OCI-LY3 (cell line): ENCODE measurements at regions not wholly inside any gene's neighbourhood (a gene's known extent, or its start where the extent isn't known, plus 50 kb on each side); places are given as distances from the start of the nearest gene placed in this dataset.

Source experiments
- H2AFZ ChIP-seq: fragments of 200-600, 300-600 bp; shearing (Covaris generic); 2 replicates; pipeline ENCODE4 v1.6.0; 2014; ENCODE audit warnings: antibody characterized with exemption, low read depth, low read length
- H3K27ac ChIP-seq: fragments of 200-600, 300-600 bp; sonication (generic); 2 replicates; pipeline ENCODE4 v1.5.1; 2014; ENCODE audit warnings: mild to moderate bottlenecking, low read length, moderate library complexity, mixed read lengths
- H3K27me3 ChIP-seq: fragments of 200-600, 300-600 bp; sonication (generic); 2 replicates; pipeline ENCODE4 v1.6.1; 2014; ENCODE audit warnings: low read depth, low read length, mixed read lengths
- H3K36me3 ChIP-seq: fragments of 200-600, 300-600 bp; sonication (generic); replicated peaks from 2 replicates; pipeline ENCODE3; 2014; ENCODE audit warnings: low read depth, low read length, mixed read lengths
- H3K4me1 ChIP-seq: fragments of 300-600, 200-600 bp; sonication (generic); 2 replicates; pipeline ENCODE4 v1.6.1; 2014; ENCODE audit warnings: low read length, mixed read lengths
- H3K4me2 ChIP-seq: fragments of 200-600, 300-600 bp; sonication (generic); 2 replicates; pipeline ENCODE4 v1.6.1; 2014; ENCODE audit warnings: low read length, mixed read lengths
- H3K4me3 ChIP-seq: fragments of 300-600, 200-600 bp; sonication (generic); 2 replicates; pipeline ENCODE4 v1.5.1; 2014; ENCODE audit warnings: antibody characterized with exemption, mild to moderate bottlenecking, low read length, moderate library complexity
- H3K79me2 ChIP-seq: fragments of 300-600, 200-600 bp; shearing (Covaris generic); 2 replicates; pipeline ENCODE4 v1.6.1; 2014; ENCODE audit warnings: mild to moderate bottlenecking, low read length, mixed read lengths
- H3K9ac ChIP-seq: fragments of 300-600, 200-600 bp; shearing (Covaris generic); 2 replicates; pipeline ENCODE4 v1.6.0; 2014; ENCODE audit warnings: mild to moderate bottlenecking, low read length, moderate library complexity
- H3K9me3 ChIP-seq: fragments of 200-600, 300-600 bp; shearing (Covaris generic); 2 replicates; pipeline ENCODE4 v1.6.1; 2014; ENCODE audit warnings: low read length, mixed read lengths; ENCODE audit not compliant: insufficient read depth
- H4K20me1 ChIP-seq: fragments of 200-600, 300-600 bp; sonication (generic); 2 replicates; pipeline ENCODE4 v1.6.1; 2016; ENCODE audit warnings: low read length, mixed read lengths; ENCODE audit not compliant: insufficient read depth
- CTCF ChIP-seq: fragments of 200-600, 300-600 bp; sonication (generic); IDR thresholded peaks from 2 replicates; pipeline ENCODE4 v1.5.1; 2014; ENCODE audit warnings: antibody characterized with exemption, low read length, low read depth
- EZH2phosphoT487 ChIP-seq: fragments of 200-600 bp; shearing (Covaris generic); IDR thresholded peaks from 2 replicates; pipeline ENCODE4 v1.6.1; 2018; ENCODE audit warnings: antibody characterized with exemption, mixed run types, low read depth

- no peak overlapping the region for H3K9ac ChIP-seq
- TF ChIP-seq CTCF (no peak), EZH2phosphoT487 (no peak)
- no peaks in the 10 kb centered on the region for H3K79me2 ChIP-seq
- H3K9me3 ChIP-seq = peaks cover 6% of the 10 kb centered on the region; the same call in 1 of the 2 replicates
- no peaks in the 10 kb centered on the region for H3K27me3 ChIP-seq
- H3K27ac ChIP-seq = no peak overlapping the region
- no peak overlapping the region for H2AFZ ChIP-seq
- no peak overlapping the region for H3K4me3 ChIP-seq
- no peaks in the 10 kb centered on the region for H4K20me1 ChIP-seq
- no peak overlapping the region for H3K4me2 ChIP-seq
- peaks cover 11% of the 10 kb centered on the region for H3K36me3 ChIP-seq
- peaks cover 11% of the 10 kb centered on the region for H3K4me1 ChIP-seq
Measured at GRCh38 chr9:82231411-82231810, 242.8 kb downstream of the SPATA31D1 start.

GRCh38 chr9:82234160-82234943, 245.8 kb downstream of the SPATA31D1 start:
- Histone ChIP-seq H3K27me3 (no peaks in the 10 kb centered on the region), H3K79me2 (no peaks in the 10 kb centered on the region), H3K9me3 (peaks cover 6% of the 10 kb centered on the region; the same call in 1 of the 2 replicates), H4K20me1 (no peaks in the 10 kb centered on the region), H2AFZ (0 out of 2 replicates have a peak overlapping the region, but pooled peaks have one; percentile 39), H3K4me2 (peak overlapping the region; percentile 52), H3K4me3 (peak overlapping the region; percentile 10; the same call in 1 of the 2 replicates), H3K36me3 (peaks cover 11% of the 10 kb centered on the region), H3K9ac (no peak overlapping the region), H3K27ac (no peak overlapping the region), H3K4me1 (peaks cover 11% of the 10 kb centered on the region)
- TF ChIP-seq CTCF (no peak), EZH2phosphoT487 (no peak)

- no peaks in the 10 kb centered on the region for H3K27me3 ChIP-seq
- no peak overlapping the region for H3K4me3 ChIP-seq
- H4K20me1 ChIP-seq = no peaks in the 10 kb centered on the region
- peaks cover 6% of the 10 kb centered on the region for H3K4me1 ChIP-seq
- no peaks in the 10 kb centered on the region for H3K9me3 ChIP-seq
- H3K27ac ChIP-seq = no peak overlapping the region
- H2AFZ ChIP-seq = no peak overlapping the region
- H3K79me2 ChIP-seq = no peaks in the 10 kb centered on the region
- TF ChIP-seq EZH2phosphoT487 (no peak), CTCF (no peak)
- H3K9ac ChIP-seq = no peak overlapping the region
- no peaks in the 10 kb centered on the region for H3K36me3 ChIP-seq
- H3K4me2 ChIP-seq = no peak overlapping the region
Measured at GRCh38 chr9:82242285-82242963, 253.9 kb downstream of the SPATA31D1 start.

GRCh38 chr9:82247318-82247717, 258.7 kb downstream of the SPATA31D1 start:
- peaks cover 9% of the 10 kb centered on the region for H3K4me1 ChIP-seq
- no peaks in the 10 kb centered on the region for H3K36me3 ChIP-seq
- no peak overlapping the region for H3K9ac ChIP-seq
- H2AFZ ChIP-seq = no peak overlapping the region
- no peak overlapping the region for H3K4me3 ChIP-seq
- TF ChIP-seq CTCF (no peak), EZH2phosphoT487 (no peak)
- H3K9me3 ChIP-seq = no peaks in the 10 kb centered on the region
- no peaks in the 10 kb centered on the region for H3K79me2 ChIP-seq
- no peak overlapping the region for H3K4me2 ChIP-seq
- H4K20me1 ChIP-seq = no peaks in the 10 kb centered on the region
- H3K27ac ChIP-seq = no peak overlapping the region
- H3K27me3 ChIP-seq = no peaks in the 10 kb centered on the region
